HCT116 (cell line): ENCODE measurements at regions not wholly inside any gene's neighbourhood (a gene's known extent, or its start where the extent isn't known, plus 50 kb on each side); places are given as distances from the start of the nearest gene placed in this dataset.

Experiments
- ATAC-seq: fragments of 200-7000 bp; cut with Tn5 transposase; 2 replicates; pipeline ENCODE4 v1.9.1; 2020; ENCODE audit warnings: mild to moderate bottlenecking, moderate library complexity
- BruUV-seq: library from RNA; stranded (reverse); fragments of 400-500 nt; replicated peaks from 2 replicates; lab custom pipeline; 2021; lab: Mats Ljungman, UMichigan
- CTCF ChIA-PET: fragments of 300-600 bp; sonication (Branson Sonifier 250); formaldehyde crosslinking; loops from one replicate; lab custom pipeline; 2021; ENCODE audit warnings: antibody characterized with exemption; lab: Charles Lee
- POLR2A ChIA-PET: fragments of 300-600, 350-600 bp; sonication (Branson Sonifier 250); formaldehyde crosslinking; loops from one replicate; lab custom pipeline; 2021; ENCODE audit warnings: antibody characterized with exemption; lab: Charles Lee
- RAD21 ChIA-PET, 2 experiments: fragments of 300-600 bp; sonication (Branson Sonifier 250); formaldehyde crosslinking; loops; one replicate each; lab custom pipeline; 2023; ENCODE audit warnings: low total read pairs in 2 of 2; ENCODE audit not compliant: uncharacterized antibody in 2 of 2, unreplicated experiment in 2 of 2, low non-redundant PET in 1 of 2; lab: Charles Lee
- DNase-seq: peaks from one replicate; pipeline ENCODE4 v3.0.0-alpha.2; 2010; ENCODE audit warnings: low read depth, low spot score
- H2AFZ ChIP-seq: fragments of 200-600 bp; shearing (Covaris generic), sonication (generic); 2 replicates; pipeline ENCODE4 v1.6.1; 2017; ENCODE audit warnings: low read depth, mixed run types, mixed read lengths, antibody characterized with exemption, low read length; ENCODE audit not compliant: poor library complexity, severe bottlenecking
- H3K27ac ChIP-seq: 2 replicates; pipeline ENCODE4 v1.5.1; 2012; ENCODE audit warnings: low read depth, low read length
- H3K27me3 ChIP-seq: fragments of 200-600 bp; sonication (generic); 2 replicates; pipeline ENCODE4 v1.6.1; 2016; ENCODE audit warnings: mixed run types, low read length, mixed read lengths; ENCODE audit not compliant: insufficient read depth
- H3K36me3 ChIP-seq, 2 experiments: fragments of 200-500 bp in 1 of 2; fragments of 200-600 bp in 1 of 2; sonication (Bioruptor generic) in 1 of 2; sonication (generic) in 1 of 2; 2 replicates each; pipeline versions ENCODE4 v1.5.1 to v1.6.1; 2014 to 2016; ENCODE audit warnings: low read length in 2 of 2, inconsistent platforms in 1 of 2, mixed read lengths in 1 of 2, mixed run types in 1 of 2; ENCODE audit not compliant: insufficient read depth in 2 of 2, control insufficient read depth in 1 of 2
- H3K4me1 ChIP-seq, 2 experiments: fragments of 200-600 bp in 1 of 2; sonication (generic) in 1 of 2; 2 replicates each; pipeline versions ENCODE4 v1.5.1 to v1.6.1; 2012 to 2017; ENCODE audit warnings: low read length in 2 of 2, inconsistent platforms in 1 of 2, mild to moderate bottlenecking in 1 of 2, mixed read lengths in 1 of 2, mixed run types in 1 of 2, moderate library complexity in 1 of 2; ENCODE audit not compliant: insufficient read depth in 2 of 2, control insufficient read depth in 1 of 2
- H3K4me2 ChIP-seq: fragments of 200-600 bp; sonication (generic); 2 replicates; pipeline ENCODE4 v1.6.1; 2017; ENCODE audit warnings: mixed run types, low read length, mixed read lengths
- H3K4me3 ChIP-seq, 2 experiments: fragments of 200-600 bp in 1 of 2; sonication (generic) in 1 of 2; replicated peaks in 1 of 2; 2 replicates each; pipeline ENCODE4 v1.5.1; 2011 to 2016; ENCODE audit warnings: low read length in 2 of 2, control low read depth in 1 of 2, low read depth in 1 of 2, mild to moderate bottlenecking in 1 of 2, mixed read lengths in 1 of 2, mixed run types in 1 of 2
- H3K79me2 ChIP-seq: fragments of 200-600 bp; sonication (generic); 2 replicates; pipeline ENCODE4 v1.6.1; 2017; ENCODE audit warnings: mild to moderate bottlenecking, mixed run types, low read length, moderate library complexity, mixed read lengths; ENCODE audit not compliant: insufficient read depth
- H3K9ac ChIP-seq: fragments of 200-600 bp; sonication (generic); 2 replicates; pipeline ENCODE4 v1.6.1; 2016; ENCODE audit warnings: low read length, mixed read lengths
- H3K9me2 ChIP-seq: fragments of 200-600 bp; sonication (generic), shearing (Covaris generic); 2 replicates; pipeline ENCODE4 v1.6.1; 2017; ENCODE audit warnings: mixed run types, mild to moderate bottlenecking, moderate library complexity; ENCODE audit not compliant: insufficient read depth
- H3K9me3 ChIP-seq, 2 experiments: fragments of 200-500 bp in 1 of 2; fragments of 200-600 bp in 1 of 2; sonication (Bioruptor generic) in 1 of 2; sonication (generic) in 1 of 2; 2 replicates each; pipeline ENCODE4 v1.6.1; 2014 to 2017; ENCODE audit warnings: low read length in 2 of 2, mixed read lengths in 2 of 2, inconsistent platforms in 1 of 2, low read depth in 1 of 2, mild to moderate bottlenecking in 1 of 2, mixed run types in 1 of 2, moderate library complexity in 1 of 2; ENCODE audit not compliant: control insufficient read depth in 1 of 2, insufficient read depth in 1 of 2
- H4K20me1 ChIP-seq: fragments of 200-600 bp; sonication (generic), shearing (Covaris generic); 2 replicates; pipeline ENCODE4 v1.6.1; 2017; ENCODE audit warnings: mixed run types, mild to moderate bottlenecking, moderate library complexity; ENCODE audit not compliant: insufficient read depth
- CEBPB ChIP-seq: IDR thresholded peaks from 2 replicates; pipeline ENCODE4 v1.6.1; 2012; ENCODE audit warnings: low read depth
- EZH2phosphoT487 ChIP-seq: fragments of 200-600 bp; IDR thresholded peaks from 2 replicates; pipeline ENCODE4 v1.6.1; 2018; ENCODE audit warnings: antibody characterized with exemption, borderline replicate concordance
- JUND ChIP-seq: IDR thresholded peaks from 2 replicates; pipeline ENCODE4 v1.6.1; 2012
- MAX ChIP-seq: IDR thresholded peaks from 2 replicates; pipeline ENCODE4 v1.6.1; 2012
- RAD21 ChIP-seq: IDR thresholded peaks from 2 replicates; pipeline ENCODE4 v1.6.1; 2012; ENCODE audit warnings: low read depth, mild to moderate bottlenecking
- REST ChIP-seq: IDR thresholded peaks from 2 replicates; pipeline ENCODE4 v1.6.1; 2012; ENCODE audit warnings: low read depth
- YY1 ChIP-seq: IDR thresholded peaks from 2 replicates; pipeline ENCODE4 v1.6.1; 2011; ENCODE audit warnings: low read length, low read depth, moderate library complexity, mild to moderate bottlenecking; ENCODE audit not compliant: insufficient replicate concordance; ENCODE audit errors: extremely low read depth
- intact Hi-C: fragments of 100-400 bp; cut with micrococcal nuclease; formaldehyde crosslinking; loops from 2 replicates; pipeline ENCODE4 v1.10.0; 2022

GRCh38 chr14:55930016-55930784, 188.0 kb upstream of the PELI2 start:
- intact Hi-C loops = no loop called here
- POLR2A ChIA-PET = no interaction called here
- Histone ChIP-seq H3K4me2 (no peak overlapping the region), H4K20me1 (no peaks in the 10 kb centered on the region), H2AFZ (no peak overlapping the region), H3K9ac (no peak overlapping the region), H3K4me3 (no peak overlapping the region), H3K4me1 (no peaks in the 10 kb centered on the region), H3K9me3 (no peaks in the 10 kb centered on the region; a peak in 1 of 4 replicates), H3K9me2 (no peaks in the 10 kb centered on the region), H3K79me2 (no peaks in the 10 kb centered on the region), H3K27ac (no peak overlapping the region), H3K27me3 (no peaks in the 10 kb centered on the region), H3K36me3 (no peaks in the 10 kb centered on the region)
- DNase-seq (no peak), ATAC-seq (no peak)
- TF ChIP-seq RAD21 (no peak), CEBPB (no peak), YY1 (no peak)
- RAD21 ChIA-PET = no interaction called here
- CTCF ChIA-PET = no interaction called here
- BruUV-seq = no TSS peak

- H3K9ac ChIP-seq = no peak overlapping the region
- RAD21 ChIA-PET = no interaction called here
- H4K20me1 ChIP-seq = no peaks in the 10 kb centered on the region
- no peak overlapping the region for H2AFZ ChIP-seq
- DNase-seq (no peak), ATAC-seq (no peak)
- H3K4me3 ChIP-seq = no peak overlapping the region
- H3K79me2 ChIP-seq = no peaks in the 10 kb centered on the region
- BruUV-seq = no TSS peak
- CTCF ChIA-PET = no interaction called here
- TF ChIP-seq JUND = no peak
- TF ChIP-seq RAD21 = no peak
- TF ChIP-seq REST = no peak
- TF ChIP-seq MAX = no peak
- TF ChIP-seq YY1 = no peak
- TF ChIP-seq EZH2phosphoT487 = no peak
- no peaks in the 10 kb centered on the region for H3K9me2 ChIP-seq
- H3K27ac ChIP-seq = no peak overlapping the region
- intact Hi-C loops = no loop called here
- H3K36me3 ChIP-seq = no peaks in the 10 kb centered on the region
- POLR2A ChIA-PET = no interaction called here
- H3K4me1 ChIP-seq = no peaks in the 10 kb centered on the region
- H3K4me2 ChIP-seq = no peak overlapping the region
- H3K9me3 ChIP-seq = no peaks in the 10 kb centered on the region; a peak in 1 of 4 replicates
- H3K27me3 ChIP-seq = 0 out of 2 replicates have a peak, but pooled peaks cover 2% of the 10 kb centered on the region
These were observed 181.5 kb upstream of the PELI2 start for GRCh38 chr14:55936691-55937090.
